ENCODE measurements at regions not wholly inside any gene's neighbourhood (a gene's known extent, or its start where the extent isn't known, plus 50 kb on each side); places are given as distances from the start of the nearest gene placed in this dataset.

DNA sequence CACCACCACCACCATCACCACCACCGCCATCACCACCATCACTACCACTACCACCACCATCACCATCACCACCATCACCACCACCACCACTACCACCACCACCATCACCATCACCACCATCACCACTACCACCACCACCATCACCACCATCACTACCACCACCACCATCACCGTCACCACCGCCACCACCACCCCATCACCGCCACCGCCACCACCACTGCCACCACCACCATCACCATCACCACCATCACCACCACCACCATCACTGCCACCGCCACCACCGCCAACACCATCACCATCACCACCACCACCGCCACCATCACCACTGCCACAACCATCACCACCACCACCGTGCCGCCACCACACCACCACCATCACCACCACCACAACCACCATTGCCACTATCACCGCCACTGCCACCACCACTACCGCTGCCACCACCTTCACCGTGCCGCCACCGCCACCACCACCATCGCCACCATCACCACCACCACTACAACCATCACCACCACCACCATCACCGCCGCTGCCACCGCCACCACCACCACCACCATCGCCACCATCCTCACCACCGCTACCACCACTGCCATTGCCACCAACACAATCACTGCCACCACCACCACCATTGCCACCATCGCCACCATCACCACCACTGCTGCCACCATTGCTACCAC is 1511.3 kb upstream of the AGA start:
- Mint-ChIP-seq H3K36me3 (ENCODE audit: insufficient read depth) (no peaks in the 10 kb centered on the region), H3K4me1 (no peaks in the 10 kb centered on the region), H3K27ac (ENCODE audit: low read depth) (no peak overlapping the region), H3K9me3 (peaks cover 20% of the 10 kb centered on the region), H3K27me3 (no peaks in the 10 kb centered on the region), H3K4me3 (no peak overlapping the region)
- no peak for DNase-seq (ENCODE audit: low spot score in 2 of 2)
- no peak for ATAC-seq (replicated peaks; ENCODE audit: extremely low read depth, poor library complexity, severe bottlenecking)

DNA sequence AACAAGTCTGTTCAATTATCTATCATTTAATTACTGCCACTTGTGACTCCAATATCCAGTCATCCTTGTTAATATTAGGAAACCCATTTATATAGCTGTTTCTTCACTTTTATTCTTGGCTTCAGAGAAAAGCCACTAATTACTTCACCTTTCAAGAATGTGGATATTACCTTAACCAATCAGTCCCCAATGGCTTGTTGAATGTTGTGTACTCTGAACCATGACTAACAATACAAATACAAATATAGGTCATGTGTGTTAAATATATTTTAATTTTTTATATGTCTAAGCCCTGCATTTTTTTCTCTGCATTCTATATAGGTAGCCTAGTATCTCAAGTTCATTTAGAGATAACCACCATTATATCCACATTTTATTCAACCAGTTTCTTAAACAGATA is 1513.4 kb upstream of the AGA start:
- no peaks in the 10 kb centered on the region for H3K36me3 Mint-ChIP-seq (ENCODE audit: insufficient read depth)
- no peaks in the 10 kb centered on the region for H3K27me3 Mint-ChIP-seq
- H3K4me3 Mint-ChIP-seq: no peak overlapping the region
- H3K9me3 Mint-ChIP-seq: peaks cover 14% of the 10 kb centered on the region
- no peak for ATAC-seq (replicated peaks; ENCODE audit: extremely low read depth, poor library complexity, severe bottlenecking)
- H3K4me1 Mint-ChIP-seq: no peaks in the 10 kb centered on the region
- no peak for DNase-seq (ENCODE audit: low spot score in 2 of 2)
- no peak overlapping the region for H3K27ac Mint-ChIP-seq (ENCODE audit: low read depth)

DNA sequence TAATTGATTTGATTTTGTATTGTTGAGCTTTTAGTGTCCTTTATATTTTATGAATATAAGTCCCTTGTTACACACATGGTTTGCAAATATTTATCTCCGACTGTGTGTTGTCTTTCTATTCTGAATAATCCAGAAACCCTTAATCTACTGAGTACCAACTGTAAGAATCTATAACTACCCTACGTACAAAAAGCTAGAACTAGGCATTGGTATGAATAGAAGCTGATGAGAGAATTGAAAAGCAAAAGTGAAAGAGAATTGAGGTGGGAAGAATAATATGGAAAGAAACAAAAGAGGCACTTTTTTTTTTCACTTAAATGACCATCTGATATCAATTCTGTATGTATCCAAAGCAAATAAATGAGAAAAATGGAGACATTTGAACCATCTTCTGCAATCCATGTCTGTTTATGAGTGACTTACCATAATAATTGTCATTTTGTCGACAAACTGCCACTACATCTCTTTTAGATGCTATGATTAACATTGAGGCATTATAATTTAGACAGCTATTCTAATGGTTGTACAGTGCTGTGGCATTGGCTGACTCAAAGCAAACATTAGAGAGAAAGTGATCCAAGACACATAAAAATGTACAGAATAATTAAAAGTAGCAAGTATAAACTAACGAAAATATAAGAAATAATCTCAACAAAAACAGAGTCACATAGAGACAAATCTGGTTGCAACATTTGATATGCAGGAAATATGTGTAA is 1516.6 kb upstream of the AGA start:
- DNase-seq (ENCODE audit: low spot score in 2 of 2): no peak

GRCh38 chr4:178963446-178964045 is 1521.3 kb upstream of the AGA start:
- DNase-seq (ENCODE audit: low spot score in 2 of 2): no peak
- Mint-ChIP-seq H3K4me1 (no peaks in the 10 kb centered on the region), H3K27me3 (no peaks in the 10 kb centered on the region), H3K9me3 (peaks cover 28% of the 10 kb centered on the region), H3K27ac (ENCODE audit: low read depth) (no peak overlapping the region), H3K36me3 (ENCODE audit: insufficient read depth) (no peaks in the 10 kb centered on the region), H3K4me3 (no peak overlapping the region)
- no peak for ATAC-seq (replicated peaks; ENCODE audit: extremely low read depth, poor library complexity, severe bottlenecking)

More for the DNA sequence above, 1516.6 kb upstream of the AGA start:
- H3K27me3 Mint-ChIP-seq: no peaks in the 10 kb centered on the region
- H3K4me1 Mint-ChIP-seq: no peaks in the 10 kb centered on the region
- ATAC-seq (replicated peaks; ENCODE audit: extremely low read depth, poor library complexity, severe bottlenecking): no peak
- H3K36me3 Mint-ChIP-seq (ENCODE audit: insufficient read depth): no peaks in the 10 kb centered on the region
- H3K27ac Mint-ChIP-seq (ENCODE audit: low read depth): no peak overlapping the region
- peaks cover 20% of the 10 kb centered on the region for H3K9me3 Mint-ChIP-seq
- H3K4me3 Mint-ChIP-seq: no peak overlapping the region

DNA sequence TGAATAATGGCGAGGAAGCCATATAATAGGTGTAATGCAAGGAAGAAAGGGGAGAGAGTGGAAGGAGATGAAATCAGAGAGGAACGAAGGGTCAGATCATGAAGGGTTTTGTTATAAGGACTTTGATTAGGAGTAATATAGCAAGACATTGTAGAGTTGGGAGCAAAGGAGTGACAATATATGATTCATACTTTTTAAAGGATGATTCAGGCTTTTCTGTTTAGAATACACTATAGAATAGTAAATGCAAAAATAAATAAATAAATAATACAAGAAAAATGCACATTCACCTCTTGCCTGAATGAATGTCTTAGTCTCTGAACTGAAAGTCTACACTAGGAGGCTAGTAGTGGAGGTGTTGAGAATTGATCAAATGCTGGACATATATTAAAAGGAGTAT is 1524.4 kb upstream of the AGA start:
- H3K4me1 Mint-ChIP-seq: no peaks in the 10 kb centered on the region
- H3K9me3 Mint-ChIP-seq: peaks cover 31% of the 10 kb centered on the region
- no peaks in the 10 kb centered on the region for H3K27me3 Mint-ChIP-seq
- H3K36me3 Mint-ChIP-seq (ENCODE audit: insufficient read depth): no peaks in the 10 kb centered on the region
- DNase-seq (ENCODE audit: low spot score in 2 of 2) (no peak), ATAC-seq (replicated peaks; ENCODE audit: extremely low read depth, poor library complexity, severe bottlenecking) (no peak)
- no peak overlapping the region for H3K4me3 Mint-ChIP-seq
- no peak overlapping the region for H3K27ac Mint-ChIP-seq (ENCODE audit: low read depth)

- Mint-ChIP-seq H3K4me3 (no peak overlapping the region), H3K27me3 (no peaks in the 10 kb centered on the region), H3K27ac (ENCODE audit: low read depth) (no peak overlapping the region), H3K4me1 (no peaks in the 10 kb centered on the region), H3K9me3 (peaks cover 25% of the 10 kb centered on the region), H3K36me3 (ENCODE audit: insufficient read depth) (no peaks in the 10 kb centered on the region)
- ATAC-seq (replicated peaks; ENCODE audit: extremely low read depth, poor library complexity, severe bottlenecking) (no peak), DNase-seq (ENCODE audit: low spot score in 2 of 2) (no peak)
Observed at GRCh38 chr4:178970433-178971140, 1528.3 kb upstream of the AGA start.

DNA sequence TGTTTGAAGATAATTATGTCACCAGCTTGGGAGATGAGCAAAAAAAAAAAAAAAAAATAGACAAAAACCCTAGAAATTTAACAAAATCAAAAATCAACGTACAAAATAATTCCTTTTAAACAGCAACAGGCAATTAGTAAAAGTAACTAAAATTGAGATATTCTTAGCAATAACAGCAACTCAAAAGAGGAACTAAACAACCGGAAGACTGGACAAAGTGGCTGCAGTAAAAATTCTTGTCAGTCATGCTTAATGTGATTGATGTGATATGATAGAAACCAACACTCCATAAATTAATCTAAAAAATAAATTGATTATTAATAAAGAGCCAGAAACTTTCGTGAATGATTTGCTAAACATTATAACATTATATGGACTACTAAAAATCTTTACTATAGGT is 1534.6 kb upstream of the AGA start:
- H3K36me3 Mint-ChIP-seq (ENCODE audit: insufficient read depth): no peaks in the 10 kb centered on the region
- H3K4me1 Mint-ChIP-seq: no peaks in the 10 kb centered on the region
- no peak overlapping the region for H3K4me3 Mint-ChIP-seq
- DNase-seq (ENCODE audit: low spot score in 2 of 2) (no peak), ATAC-seq (replicated peaks; ENCODE audit: extremely low read depth, poor library complexity, severe bottlenecking) (no peak)
- H3K9me3 Mint-ChIP-seq: peaks cover 17% of the 10 kb centered on the region
- H3K27ac Mint-ChIP-seq (ENCODE audit: low read depth): no peak overlapping the region
- no peaks in the 10 kb centered on the region for H3K27me3 Mint-ChIP-seq

- no peak for DNase-seq (ENCODE audit: low spot score in 2 of 2)
- Mint-ChIP-seq H3K27me3 (no peaks in the 10 kb centered on the region), H3K4me1 (no peaks in the 10 kb centered on the region), H3K4me3 (no peak overlapping the region), H3K27ac (ENCODE audit: low read depth) (no peak overlapping the region), H3K9me3 (peaks cover 11% of the 10 kb centered on the region), H3K36me3 (ENCODE audit: insufficient read depth) (no peaks in the 10 kb centered on the region)
- ATAC-seq (replicated peaks; ENCODE audit: extremely low read depth, poor library complexity, severe bottlenecking): no peak
Observed at GRCh38 chr4:178993306-178993705, 1551.1 kb upstream of the AGA start.

DNA sequence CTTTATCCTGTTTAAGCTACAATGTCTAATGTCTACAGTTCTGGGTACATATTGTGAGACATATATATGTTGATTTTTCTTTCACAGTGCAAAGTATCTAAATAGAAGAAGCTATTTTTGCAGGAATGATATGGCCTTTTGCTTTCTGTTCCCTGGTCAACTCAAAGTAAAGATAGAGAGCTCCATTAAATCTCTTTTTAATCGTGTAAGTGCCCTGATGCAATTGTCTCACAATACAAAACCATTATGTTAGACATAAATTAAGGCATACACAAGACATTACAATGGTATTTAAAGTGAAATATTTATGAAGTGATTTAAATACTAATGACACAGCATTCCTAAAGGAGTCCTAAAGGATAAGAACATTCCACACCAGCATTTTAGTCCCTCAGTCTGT is 1559.7 kb upstream of the AGA start:
- Mint-ChIP-seq H3K9me3 (peaks cover 18% of the 10 kb centered on the region), H3K36me3 (ENCODE audit: insufficient read depth) (no peaks in the 10 kb centered on the region), H3K4me3 (no peak overlapping the region), H3K4me1 (no peaks in the 10 kb centered on the region), H3K27ac (ENCODE audit: low read depth) (no peak overlapping the region), H3K27me3 (no peaks in the 10 kb centered on the region)
- ATAC-seq (replicated peaks; ENCODE audit: extremely low read depth, poor library complexity, severe bottlenecking): no peak
- DNase-seq (ENCODE audit: low spot score in 2 of 2): no peak

DNA sequence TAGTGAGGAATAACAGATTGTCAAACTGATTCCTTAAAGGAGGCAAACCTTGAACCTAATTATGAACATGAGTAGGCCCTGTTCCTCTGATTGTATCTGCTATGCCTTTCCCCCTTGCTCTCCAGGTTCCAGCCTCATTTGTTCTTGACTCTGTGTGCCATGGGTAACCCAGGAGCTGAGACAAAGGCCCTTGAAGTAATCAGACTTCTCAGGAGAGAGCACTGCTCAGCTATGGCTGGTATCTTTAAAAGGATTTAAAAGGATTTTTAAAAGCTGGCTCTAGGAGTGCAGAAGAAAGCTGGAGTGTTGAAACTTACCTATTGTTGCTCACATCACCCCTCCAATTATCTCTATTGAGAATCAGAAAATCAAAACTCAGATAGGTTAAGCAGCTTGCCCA is 1565.5 kb upstream of the AGA start:
- no peak for ATAC-seq (replicated peaks; ENCODE audit: extremely low read depth, poor library complexity, severe bottlenecking)
- Mint-ChIP-seq H3K36me3 (ENCODE audit: insufficient read depth) (no peaks in the 10 kb centered on the region), H3K4me3 (no peak overlapping the region), H3K4me1 (no peaks in the 10 kb centered on the region), H3K27ac (ENCODE audit: low read depth) (no peak overlapping the region), H3K27me3 (no peaks in the 10 kb centered on the region), H3K9me3 (peaks cover 16% of the 10 kb centered on the region)
- DNase-seq (ENCODE audit: low spot score in 2 of 2): no peak

- ATAC-seq (replicated peaks; ENCODE audit: extremely low read depth, poor library complexity, severe bottlenecking) (no peak), DNase-seq (ENCODE audit: low spot score in 2 of 2) (no peak)
- peaks cover 20% of the 10 kb centered on the region for H3K9me3 Mint-ChIP-seq
- H3K27me3 Mint-ChIP-seq: no peaks in the 10 kb centered on the region
- H3K4me1 Mint-ChIP-seq: no peaks in the 10 kb centered on the region
- no peak overlapping the region for H3K27ac Mint-ChIP-seq (ENCODE audit: low read depth)
- no peak overlapping the region for H3K4me3 Mint-ChIP-seq
- no peaks in the 10 kb centered on the region for H3K36me3 Mint-ChIP-seq (ENCODE audit: insufficient read depth)
Observed at GRCh38 chr4:179017581-179017980, 1575.3 kb upstream of the AGA start.

DNA sequence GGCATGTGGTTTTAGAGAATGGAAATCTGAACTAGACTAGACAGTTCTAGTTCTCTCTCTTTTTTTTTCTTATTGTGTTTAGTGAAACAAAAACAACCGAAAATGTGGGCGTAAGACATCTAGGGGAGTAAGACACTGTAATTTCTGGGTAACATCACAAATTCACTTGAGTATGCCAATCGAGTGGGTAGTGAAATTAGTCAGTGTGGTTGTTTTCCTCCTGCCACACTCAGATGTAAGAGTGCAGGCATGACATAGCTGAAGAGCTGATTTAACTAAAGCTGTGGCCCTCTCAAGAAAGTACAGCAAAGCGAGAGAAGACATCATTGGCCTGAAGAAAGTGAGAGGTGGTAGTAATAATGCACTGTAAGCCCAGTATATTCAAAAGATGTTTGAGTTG is 1585.3 kb upstream of the AGA start:
- ATAC-seq (replicated peaks; ENCODE audit: extremely low read depth, poor library complexity, severe bottlenecking) (no peak), DNase-seq (ENCODE audit: low spot score in 2 of 2) (no peak)
- H3K9me3 Mint-ChIP-seq: peaks cover 32% of the 10 kb centered on the region
- H3K4me3 Mint-ChIP-seq: no peak overlapping the region
- no peak overlapping the region for H3K27ac Mint-ChIP-seq (ENCODE audit: low read depth)
- no peaks in the 10 kb centered on the region for H3K27me3 Mint-ChIP-seq
- H3K36me3 Mint-ChIP-seq (ENCODE audit: insufficient read depth): no peaks in the 10 kb centered on the region
- H3K4me1 Mint-ChIP-seq: no peaks in the 10 kb centered on the region

GRCh38 chr4:179028321-179028720 is 1586.1 kb upstream of the AGA start:
- no peak for DNase-seq (ENCODE audit: low spot score in 2 of 2)
- Mint-ChIP-seq H3K4me3 (no peak overlapping the region), H3K4me1 (no peaks in the 10 kb centered on the region), H3K27me3 (no peaks in the 10 kb centered on the region), H3K36me3 (ENCODE audit: insufficient read depth) (no peaks in the 10 kb centered on the region), H3K9me3 (peaks cover 37% of the 10 kb centered on the region), H3K27ac (ENCODE audit: low read depth) (no peak overlapping the region)
- ATAC-seq (replicated peaks; ENCODE audit: extremely low read depth, poor library complexity, severe bottlenecking): no peak

Data from central memory CD8-positive, alpha-beta T cell (primary cell).